ENCODE measurements at regions not wholly inside any gene's neighbourhood (a gene's known extent, or its start where the extent isn't known, plus 50 kb on each side); places are given as distances from the start of the nearest gene placed in this dataset.
"Not testable (repeated sequence)": the region's sequence is repeated elsewhere in the genome, so short reads cannot be mapped to it uniquely, and the experiment has no call there.

GRCh38 chr11:116403794-116404461 is 368.9 kb downstream of the BUD13 start:
- no peak for DNase-seq

- DNase-seq, result no peak
Measured at GRCh38 chr11:116400081-116400480, 372.7 kb downstream of the BUD13 start.

GRCh38 chr11:116397602-116398084 is 375.1 kb downstream of the BUD13 start:
- no peak for DNase-seq

GRCh38 chr11:116396331-116396730 is 376.5 kb downstream of the BUD13 start:
- DNase-seq, result no peak

- DNase-seq, result no peak
Measured at GRCh38 chr11:116394022-116394421, 378.8 kb downstream of the BUD13 start.

- DNase-seq, result no peak
Measured at GRCh38 chr11:116390963-116391362, 381.8 kb downstream of the BUD13 start.

- DNase-seq, result no peak
Measured at GRCh38 chr11:116388146-116388545, 384.6 kb downstream of the BUD13 start.

- DNase-seq, result no peak
Measured at GRCh38 chr11:116387641-116388040, 385.1 kb downstream of the BUD13 start.

GRCh38 chr11:116386118-116386699 is 386.6 kb downstream of the BUD13 start:
- DNase-seq, result no peak

GRCh38 chr11:116384876-116385275 is 387.9 kb downstream of the BUD13 start:
- DNase-seq, result no peak

GRCh38 chr11:116384407-116384806 is 388.4 kb downstream of the BUD13 start:
- DNase-seq, result no peak

- DNase-seq, result no peak
Measured at GRCh38 chr11:116379185-116379828, 393.5 kb downstream of the BUD13 start.

GRCh38 chr11:116376547-116376946 is 396.2 kb downstream of the BUD13 start:
- no peak for DNase-seq

GRCh38 chr11:116376054-116376453 is 396.7 kb downstream of the BUD13 start:
- DNase-seq, result no peak

GRCh38 chr11:116375221-116375620 is 397.6 kb downstream of the BUD13 start:
- DNase-seq, result no peak

GRCh38 chr11:116374085-116374484 is 398.7 kb downstream of the BUD13 start:
- DNase-seq, result no peak

- no peak for DNase-seq
Measured at GRCh38 chr11:116373104-116373944, 399.5 kb downstream of the BUD13 start.

- DNase-seq, result no peak
Measured at GRCh38 chr11:116371146-116371545, 401.6 kb downstream of the BUD13 start.

GRCh38 chr11:116368784-116369183 is 404.0 kb downstream of the BUD13 start:
- DNase-seq, result no peak

GRCh38 chr11:116366980-116367645 is 405.7 kb downstream of the BUD13 start:
- DNase-seq, result no peak

GRCh38 chr11:116366451-116366850 is 406.3 kb downstream of the BUD13 start:
- no peak for DNase-seq

- not testable (repeated sequence) for DNase-seq
Measured at GRCh38 chr11:116364925-116365324, 407.9 kb downstream of the BUD13 start.

- no peak for DNase-seq
Measured at GRCh38 chr11:116364348-116364747, 408.4 kb downstream of the BUD13 start.
